Fibroblast of lung (primary cell): ENCODE measurements at regions not wholly inside any gene's neighbourhood (a gene's known extent, or its start where the extent isn't known, plus 50 kb on each side); places are given as distances from the start of the nearest gene placed in this dataset.

Experiments
- DNase-seq, 2 donors: peaks; one replicate each; pipeline versions ENCODE4 v3.0.0 to v3.0.0-alpha.2; 2010; ENCODE audit warnings: low read depth in 2 of 2
- H2AFZ ChIP-seq: 2 replicates; pipeline ENCODE4 v1.5.1; 2012; ENCODE audit warnings: low read length, control low read depth, inconsistent platforms
- H3K27ac ChIP-seq: 2 replicates; pipeline ENCODE4 v1.5.1; 2011; ENCODE audit warnings: low read length, control low read depth; ENCODE audit not compliant: insufficient read depth
- H3K27me3 ChIP-seq: 2 replicates; pipeline ENCODE4 v1.5.1; 2011; ENCODE audit warnings: mild to moderate bottlenecking, low read length; ENCODE audit not compliant: control insufficient read depth, insufficient read depth
- H3K36me3 ChIP-seq: 2 replicates; pipeline ENCODE4 v1.5.1; 2011; ENCODE audit warnings: low read length; ENCODE audit not compliant: control insufficient read depth, insufficient read depth
- H3K4me1 ChIP-seq: 2 replicates; pipeline ENCODE4 v1.5.1; 2011; ENCODE audit warnings: low read length; ENCODE audit not compliant: control insufficient read depth, insufficient read depth; ENCODE audit errors: extremely low read depth
- H3K4me2 ChIP-seq: 2 replicates; pipeline ENCODE4 v1.5.1; 2011; ENCODE audit warnings: low read length, control low read depth; ENCODE audit not compliant: insufficient read depth; ENCODE audit errors: extremely low read depth
- H3K4me3 ChIP-seq, 4 experiments: fragments of 200-600 bp in 1 of 4; sonication (generic) in 1 of 4; replicated peaks in 1 of 4; 2 replicates each; pipeline ENCODE4 v1.5.1; 2011 to 2016; ENCODE audit warnings: low read length in 4 of 4, low read depth in 3 of 4, mild to moderate bottlenecking in 3 of 4, control low read depth in 2 of 4, inconsistent platforms in 1 of 4, mixed read lengths in 1 of 4; ENCODE audit not compliant: insufficient read depth in 1 of 4; ENCODE audit errors: control extremely low read depth in 1 of 4
- H3K79me2 ChIP-seq: 2 replicates; pipeline ENCODE4 v1.5.1; 2012; ENCODE audit warnings: mild to moderate bottlenecking, low read length, inconsistent platforms; ENCODE audit not compliant: control insufficient read depth, insufficient read depth
- H3K9ac ChIP-seq: 2 replicates; pipeline ENCODE4 v1.5.1; 2011; ENCODE audit warnings: mild to moderate bottlenecking, low read length, control low read depth; ENCODE audit not compliant: insufficient read depth
- H3K9me3 ChIP-seq: 2 replicates; pipeline ENCODE4 v1.5.1; 2012; ENCODE audit warnings: low read depth, low read length; ENCODE audit not compliant: control insufficient read depth, insufficient read depth
- H4K20me1 ChIP-seq: 2 replicates; pipeline ENCODE4 v1.5.1; 2011; ENCODE audit warnings: low read length; ENCODE audit not compliant: control insufficient read depth, insufficient read depth; ENCODE audit errors: extremely low read depth
- CTCF ChIP-seq, 2 donors: IDR thresholded peaks in 1 of 2; conservative IDR thresholded peaks in 1 of 2; 1 replicate in 1 of 2; 2 replicates in 1 of 2; pipeline ENCODE4 v1.5.1; 2011 to 2012; ENCODE audit warnings: low read length in 2 of 2, control low read depth in 1 of 2, inconsistent platforms in 1 of 2, low read depth in 1 of 2, mild to moderate bottlenecking in 1 of 2
- EZH2 ChIP-seq: IDR thresholded peaks from 2 replicates; pipeline ENCODE4 v1.5.1; 2012; ENCODE audit warnings: low read length, control low read depth, mild to moderate bottlenecking; ENCODE audit errors: missing control alignments

- Histone ChIP-seq H3K27me3 (no peaks in the 10 kb centered on the region), H3K27ac (no peak overlapping the region), H3K9me3 (no peaks in the 10 kb centered on the region), H3K36me3 (no peaks in the 10 kb centered on the region), H3K4me1 (no peaks in the 10 kb centered on the region), H3K9ac (no peak overlapping the region), H3K79me2 (no peaks in the 10 kb centered on the region), H2AFZ (no peak overlapping the region), H4K20me1 (no peaks in the 10 kb centered on the region), H3K4me3 (no peak overlapping the region), H3K4me2 (no peak overlapping the region)
- TF ChIP-seq EZH2 (no peak), CTCF (conservative IDR thresholded peaks at IDR 0.05 in 1 of 2, IDR thresholded peaks at IDR 0.05 in 1 of 2; ENCODE audit: low read depth in 1 of 2, low read length in 2 of 2) (no peak)
- DNase-seq: no peak
Measured at GRCh38 chr18:1244397-1245122, 339.9 kb downstream of the ADCYAP1 start.

GRCh38 chr18:1246827-1247226 is 342.2 kb downstream of the ADCYAP1 start:
- H3K4me3 ChIP-seq: no peak overlapping the region
- no peak for DNase-seq
- no peaks in the 10 kb centered on the region for H3K4me1 ChIP-seq
- no peaks in the 10 kb centered on the region for H3K36me3 ChIP-seq
- no peak overlapping the region for H3K27ac ChIP-seq
- H3K79me2 ChIP-seq: no peaks in the 10 kb centered on the region
- no peak overlapping the region for H2AFZ ChIP-seq
- no peaks in the 10 kb centered on the region for H3K27me3 ChIP-seq
- no peaks in the 10 kb centered on the region for H3K9me3 ChIP-seq
- H4K20me1 ChIP-seq: no peaks in the 10 kb centered on the region
- TF ChIP-seq CTCF (conservative IDR thresholded peaks at IDR 0.05 in 1 of 2, IDR thresholded peaks at IDR 0.05 in 1 of 2; ENCODE audit: low read depth in 1 of 2, low read length in 2 of 2): no peak
- TF ChIP-seq EZH2: no peak
- H3K9ac ChIP-seq: no peak overlapping the region
- no peak overlapping the region for H3K4me2 ChIP-seq

- Histone ChIP-seq H2AFZ (no peak overlapping the region), H3K9me3 (no peaks in the 10 kb centered on the region)
- DNase-seq: no peak
Measured at GRCh38 chr18:1252534-1252933, 347.9 kb downstream of the ADCYAP1 start.

More at GRCh38 chr18:1252534-1252933, 347.9 kb downstream of the ADCYAP1 start:
- no peak overlapping the region for H3K9ac ChIP-seq
- H3K4me1 ChIP-seq: no peaks in the 10 kb centered on the region
- no peaks in the 10 kb centered on the region for H3K36me3 ChIP-seq
- no peak overlapping the region for H3K4me3 ChIP-seq
- TF ChIP-seq CTCF (conservative IDR thresholded peaks at IDR 0.05 in 1 of 2, IDR thresholded peaks at IDR 0.05 in 1 of 2; ENCODE audit: low read depth in 1 of 2, low read length in 2 of 2): no peak
- TF ChIP-seq EZH2: no peak
- no peak overlapping the region for H3K27ac ChIP-seq
- no peaks in the 10 kb centered on the region for H4K20me1 ChIP-seq
- no peaks in the 10 kb centered on the region for H3K79me2 ChIP-seq
- no peaks in the 10 kb centered on the region for H3K27me3 ChIP-seq
- no peak overlapping the region for H3K4me2 ChIP-seq
